ENCODE measurements at regions not wholly inside any gene's neighbourhood (a gene's known extent, or its start where the extent isn't known, plus 50 kb on each side); places are given as distances from the start of the nearest gene placed in this dataset.

GRCh38 chr2:65992198-65992554 lies 442.7 kb upstream of the MEIS1 start:
- no peak for TF ChIP-seq ZNF785 (tag by site-specific recombination; IDR thresholded peaks at IDR 0.05)
- no peak for TF ChIP-seq ZBTB1 (tag by site-specific recombination; IDR thresholded peaks at IDR 0.05)
- no peak for TF ChIP-seq REST (tag by site-specific recombination; IDR thresholded peaks at IDR 0.05)
- TF ChIP-seq TRIM28 (IDR thresholded peaks at IDR 0.05; ENCODE audit: borderline replicate concordance, low read length): no peak
- TF ChIP-seq ZSCAN5A (tag by site-specific recombination; IDR thresholded peaks at IDR 0.05): no peak
- no peak for TF ChIP-seq ZFP41 (tag by site-specific recombination; IDR thresholded peaks at IDR 0.05; ENCODE audit: borderline replicate concordance)
- no peak for TF ChIP-seq ZNF18 (tag by site-specific recombination; IDR thresholded peaks at IDR 0.05)
- no peak for TF ChIP-seq ZNF398 (tag by site-specific recombination; IDR thresholded peaks at IDR 0.05)
- no peak for TF ChIP-seq ZNF501 (tag by site-specific recombination; IDR thresholded peaks at IDR 0.05)
- no peak for TF ChIP-seq ZNF335 (tag by site-specific recombination; conservative IDR thresholded peaks at IDR 0.05)
- no peak for TF ChIP-seq CTCF (tag by site-specific recombination; IDR thresholded peaks at IDR 0.05)
